COLO829 (cell line): ENCODE measurements at regions not wholly inside any gene's neighbourhood (a gene's known extent, or its start where the extent isn't known, plus 50 kb on each side); places are given as distances from the start of the nearest gene placed in this dataset.
"Not testable (repeated sequence)": the region's sequence is repeated elsewhere in the genome, so short reads cannot be mapped to it uniquely, and the experiment has no call there.

Source experiments
- DNase-seq: peaks from one replicate; pipeline ENCODE4 v3.0.0; 2012; ENCODE audit warnings: low spot score

- DNase-seq: no peak
These were observed 141.8 kb downstream of the SIM1 start for GRCh38 chr6:100322886-100323285.

- DNase-seq: no peak
These were observed 144.0 kb downstream of the SIM1 start for GRCh38 chr6:100320686-100321085.

GRCh38 chr6:100317031-100317430, 147.7 kb downstream of the SIM1 start:
- DNase-seq: peak; percentile 2

GRCh38 chr6:100314186-100314585, 150.5 kb downstream of the SIM1 start:
- no peak for DNase-seq

- no peak for DNase-seq
These were observed 152.9 kb downstream of the SIM1 start for GRCh38 chr6:100311707-100312251.

- DNase-seq: no peak
These were observed 155.5 kb downstream of the SIM1 start for GRCh38 chr6:100309174-100309573.

GRCh38 chr6:100307561-100307960, 157.2 kb downstream of the SIM1 start:
- no peak for DNase-seq

- DNase-seq: no peak
These were observed 159.4 kb downstream of the SIM1 start for GRCh38 chr6:100305209-100305869.

GRCh38 chr6:100304575-100304974, 160.1 kb downstream of the SIM1 start:
- no peak for DNase-seq

- DNase-seq: no peak
These were observed 163.0 kb downstream of the SIM1 start for GRCh38 chr6:100301731-100302130.

- peak; percentile 32 for DNase-seq
These were observed 164.4 kb downstream of the SIM1 start for GRCh38 chr6:100300221-100300736.

GRCh38 chr6:100296810-100297544, 167.7 kb downstream of the SIM1 start:
- no peak for DNase-seq

- DNase-seq: not testable (repeated sequence)
These were observed 169.5 kb downstream of the SIM1 start for GRCh38 chr6:100295172-100295571.

GRCh38 chr6:100289285-100289684, 175.4 kb downstream of the SIM1 start:
- no peak for DNase-seq

- no peak for DNase-seq
These were observed 176.4 kb downstream of the SIM1 start for GRCh38 chr6:100288311-100288710.

GRCh38 chr6:100283285-100283684, 181.4 kb downstream of the SIM1 start:
- no peak for DNase-seq

GRCh38 chr6:100281471-100281901, 183.2 kb downstream of the SIM1 start:
- no peak for DNase-seq

GRCh38 chr6:100276311-100277057, 188.2 kb downstream of the SIM1 start:
- no peak for DNase-seq

GRCh38 chr6:100274147-100274546, 190.6 kb downstream of the SIM1 start:
- DNase-seq: no peak

- no peak for DNase-seq
These were observed 193.1 kb downstream of the SIM1 start for GRCh38 chr6:100271625-100272024.

GRCh38 chr6:100271202-100271601, 193.5 kb downstream of the SIM1 start:
- no peak for DNase-seq

- no peak for DNase-seq
These were observed 195.5 kb downstream of the SIM1 start for GRCh38 chr6:100269189-100269588.
